Right atrium auricular region (tissue), 2 donors: ENCODE measurements at regions not wholly inside any gene's neighbourhood (a gene's known extent, or its start where the extent isn't known, plus 50 kb on each side); places are given as distances from the start of the nearest gene placed in this dataset.

Experiments
- DNase-seq: peaks from one replicate; pipeline ENCODE4 v3.0.0-alpha.2; 2019; ENCODE audit warnings: low spot score
- H3K27ac ChIP-seq, 2 donors: fragments of 200-600 bp; sonication (generic); 1 replicate in 1 of 2; 2 replicates in 1 of 2; pipeline ENCODE4 v1.5.1; 2016 to 2019
- H3K27me3 ChIP-seq, 2 donors: fragments of 200-600 bp; sonication (generic); one replicate each; pipeline versions ENCODE4 v1.5.1 to v1.6.0; 2017 to 2019
- H3K36me3 ChIP-seq: fragments of 200-600 bp; sonication (generic); one replicate; pipeline ENCODE4 v1.5.1; 2016
- H3K4me1 ChIP-seq, 2 donors: fragments of 200-600 bp; sonication (generic); one replicate each; pipeline versions ENCODE4 v1.5.1 to v1.6.0; 2017 to 2019
- H3K4me3 ChIP-seq, 2 donors: fragments of 200-600 bp; sonication (generic); 1 replicate in 1 of 2; 2 replicates in 1 of 2; pipeline ENCODE4 v1.5.1; 2017 to 2019; ENCODE audit warnings: mild to moderate bottlenecking in 1 of 2, moderate library complexity in 1 of 2
- H3K9me3 ChIP-seq, 2 donors: fragments of 200-600 bp; sonication (generic); one replicate each; pipeline ENCODE4 v1.5.1; 2019
- TF ChIP-seq, protein P1 (sequence below), 2 donors: fragments of 200-600 bp; sonication (generic); IDR thresholded peaks; one replicate each; pipeline ENCODE4 v1.5.1; 2019; ENCODE audit warnings: antibody characterized with exemption in 2 of 2

DNA sequence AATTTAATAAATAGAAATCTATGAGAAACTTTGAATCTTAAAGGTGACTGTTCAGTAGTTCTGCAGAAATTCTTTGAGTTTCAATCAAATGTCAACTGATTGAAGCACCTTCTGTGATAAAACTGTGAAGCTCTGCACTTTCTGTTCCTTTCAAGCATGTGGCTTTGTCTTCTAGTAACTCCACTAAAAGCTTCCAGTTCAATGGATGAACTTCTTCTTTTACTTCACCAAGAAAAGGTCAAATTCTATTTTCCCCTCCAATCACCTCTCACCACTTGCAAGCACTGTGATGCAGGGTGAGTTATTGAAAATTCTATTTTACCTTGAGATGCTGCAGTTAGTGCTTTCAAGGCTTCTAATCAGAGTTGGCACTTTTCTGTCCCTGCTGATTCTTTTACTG, 515.3 kb upstream of the B3GALT2 start:
- Histone ChIP-seq H3K9me3 (no peaks in the 10 kb centered on the region), H3K27ac (no peak overlapping the region), H3K4me3 (no peak overlapping the region), H3K27me3 (no peaks in the 10 kb centered on the region), H3K4me1 (no peaks in the 10 kb centered on the region), H3K36me3 (no peaks in the 10 kb centered on the region)
- TF ChIP-seq, protein P1, sequence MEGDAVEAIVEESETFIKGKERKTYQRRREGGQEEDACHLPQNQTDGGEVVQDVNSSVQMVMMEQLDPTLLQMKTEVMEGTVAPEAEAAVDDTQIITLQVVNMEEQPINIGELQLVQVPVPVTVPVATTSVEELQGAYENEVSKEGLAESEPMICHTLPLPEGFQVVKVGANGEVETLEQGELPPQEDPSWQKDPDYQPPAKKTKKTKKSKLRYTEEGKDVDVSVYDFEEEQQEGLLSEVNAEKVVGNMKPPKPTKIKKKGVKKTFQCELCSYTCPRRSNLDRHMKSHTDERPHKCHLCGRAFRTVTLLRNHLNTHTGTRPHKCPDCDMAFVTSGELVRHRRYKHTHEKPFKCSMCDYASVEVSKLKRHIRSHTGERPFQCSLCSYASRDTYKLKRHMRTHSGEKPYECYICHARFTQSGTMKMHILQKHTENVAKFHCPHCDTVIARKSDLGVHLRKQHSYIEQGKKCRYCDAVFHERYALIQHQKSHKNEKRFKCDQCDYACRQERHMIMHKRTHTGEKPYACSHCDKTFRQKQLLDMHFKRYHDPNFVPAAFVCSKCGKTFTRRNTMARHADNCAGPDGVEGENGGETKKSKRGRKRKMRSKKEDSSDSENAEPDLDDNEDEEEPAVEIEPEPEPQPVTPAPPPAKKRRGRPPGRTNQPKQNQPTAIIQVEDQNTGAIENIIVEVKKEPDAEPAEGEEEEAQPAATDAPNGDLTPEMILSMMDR (IDR thresholded peaks at IDR 0.05), result no peak
- no peak for DNase-seq

DNA sequence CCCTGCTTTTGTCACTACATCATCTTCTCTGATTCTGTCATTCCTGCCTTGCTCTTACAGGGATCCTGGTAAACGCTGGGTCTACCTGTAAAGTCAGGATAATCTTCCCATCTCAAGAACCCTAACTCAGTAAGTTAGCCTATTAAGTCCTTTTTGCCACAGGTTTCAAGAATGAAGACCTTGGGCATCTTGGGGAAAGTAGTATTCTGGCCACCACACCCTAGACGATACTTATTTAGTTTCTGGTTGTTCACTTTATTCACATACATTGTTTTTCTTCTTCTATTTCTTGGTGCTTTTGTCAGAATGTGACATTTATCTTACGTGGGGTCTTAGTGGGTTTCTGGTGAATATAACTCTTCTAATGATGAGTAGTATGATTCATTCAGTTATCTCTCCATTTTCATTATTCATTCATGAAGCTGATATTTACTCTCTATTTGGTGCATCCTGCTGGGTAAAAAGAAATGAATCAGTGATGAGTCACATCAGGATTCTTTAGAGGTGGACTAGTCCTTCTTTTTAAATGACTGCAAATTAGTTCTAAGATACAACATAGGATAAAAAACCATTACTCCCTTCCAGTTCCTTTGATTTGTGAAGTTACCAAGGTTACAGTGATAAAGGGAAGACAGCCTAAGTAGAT, 514.4 kb upstream of the B3GALT2 start:
- DNase-seq, result no peak
- no peaks in the 10 kb centered on the region for H3K36me3 ChIP-seq
- no peak overlapping the region for H3K27ac ChIP-seq
- no peaks in the 10 kb centered on the region for H3K9me3 ChIP-seq
- no peaks in the 10 kb centered on the region for H3K27me3 ChIP-seq
- H3K4me3 ChIP-seq, result no peak overlapping the region
- TF ChIP-seq, protein P1 (IDR thresholded peaks at IDR 0.05), result no peak
- H3K4me1 ChIP-seq, result no peaks in the 10 kb centered on the region

DNA sequence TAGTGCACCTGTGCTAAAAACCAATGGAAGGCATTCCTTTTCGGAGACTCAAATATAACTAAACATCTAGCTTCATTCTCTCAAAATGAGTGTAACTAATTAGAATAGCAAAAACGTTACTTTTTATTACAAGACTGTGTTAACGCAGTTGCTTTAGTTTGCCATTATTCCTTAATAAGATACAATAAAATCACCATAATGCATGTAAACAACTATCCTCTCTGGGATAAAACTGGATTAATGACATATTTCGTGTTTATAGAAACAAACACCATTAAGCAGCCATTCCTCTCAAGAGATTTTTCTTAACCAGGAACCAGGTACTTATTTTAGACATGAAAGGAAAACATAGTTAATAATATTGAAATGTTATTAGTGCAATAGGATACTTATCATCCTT, 512.8 kb upstream of the B3GALT2 start:
- TF ChIP-seq, protein P1 (IDR thresholded peaks at IDR 0.05), result no peak
- Histone ChIP-seq H3K9me3 (no peaks in the 10 kb centered on the region), H3K27me3 (no peaks in the 10 kb centered on the region), H3K4me1 (no peaks in the 10 kb centered on the region), H3K4me3 (no peak overlapping the region), H3K27ac (no peak overlapping the region), H3K36me3 (no peaks in the 10 kb centered on the region)
- DNase-seq, result no peak

DNA sequence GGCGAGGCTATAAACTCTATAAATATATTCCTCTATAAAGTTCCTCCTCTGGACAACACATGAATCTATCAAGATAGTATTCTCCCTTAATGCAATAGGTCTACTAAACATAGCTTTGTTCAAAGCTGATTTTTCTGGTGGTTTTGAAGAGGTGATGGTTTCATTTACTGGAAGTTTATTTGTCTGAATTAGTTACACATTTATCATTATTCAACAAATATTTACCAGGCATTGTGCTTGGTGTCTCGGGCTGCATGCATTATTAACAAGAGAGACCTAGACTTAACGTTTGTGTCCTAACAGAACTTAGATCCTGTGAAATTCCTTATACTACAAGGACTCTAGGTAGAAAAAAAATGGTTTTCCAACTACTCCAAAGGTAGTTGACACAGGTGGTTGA, 511.4 kb upstream of the B3GALT2 start:
- no peaks in the 10 kb centered on the region for H3K36me3 ChIP-seq
- no peak for DNase-seq
- no peaks in the 10 kb centered on the region for H3K27me3 ChIP-seq
- TF ChIP-seq, protein P1 (IDR thresholded peaks at IDR 0.05), result no peak
- no peaks in the 10 kb centered on the region for H3K9me3 ChIP-seq
- no peaks in the 10 kb centered on the region for H3K4me1 ChIP-seq
- H3K27ac ChIP-seq, result no peak overlapping the region
- H3K4me3 ChIP-seq, result no peak overlapping the region

DNA sequence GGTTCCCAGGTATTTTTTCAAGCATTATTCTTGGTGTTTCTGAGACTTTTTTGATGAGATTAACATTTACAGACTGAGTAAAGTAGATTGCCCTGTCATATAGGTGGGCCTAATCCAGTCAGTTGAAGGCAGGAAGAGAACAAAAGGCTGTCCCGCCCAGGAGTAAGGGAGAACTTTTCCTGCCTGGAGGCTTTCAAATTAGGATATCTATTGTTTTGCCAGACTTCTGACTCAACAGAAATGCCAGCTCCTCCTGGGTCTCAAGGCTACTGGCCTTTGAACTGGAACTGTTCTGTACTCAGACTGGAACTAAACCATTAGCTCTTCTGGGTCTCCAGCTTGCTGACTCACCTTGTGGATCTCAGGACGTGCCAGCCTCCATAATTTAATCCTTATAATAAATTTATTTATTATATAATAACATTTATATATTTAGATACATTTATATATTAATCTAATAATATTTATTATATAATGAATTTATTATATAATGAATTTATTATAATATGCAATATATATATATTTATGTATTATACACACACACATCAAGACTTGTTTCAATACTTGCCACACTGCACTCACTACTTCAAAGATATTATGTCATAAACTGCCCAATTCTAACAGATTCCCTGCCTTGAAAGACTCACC, 510.8 kb upstream of the B3GALT2 start:
- TF ChIP-seq, protein P1 (IDR thresholded peaks at IDR 0.05), result no peak
- Histone ChIP-seq H3K4me1 (no peaks in the 10 kb centered on the region), H3K27me3 (no peaks in the 10 kb centered on the region), H3K4me3 (no peak overlapping the region), H3K36me3 (no peaks in the 10 kb centered on the region), H3K27ac (no peak overlapping the region), H3K9me3 (no peaks in the 10 kb centered on the region)
- DNase-seq, result no peak

DNA sequence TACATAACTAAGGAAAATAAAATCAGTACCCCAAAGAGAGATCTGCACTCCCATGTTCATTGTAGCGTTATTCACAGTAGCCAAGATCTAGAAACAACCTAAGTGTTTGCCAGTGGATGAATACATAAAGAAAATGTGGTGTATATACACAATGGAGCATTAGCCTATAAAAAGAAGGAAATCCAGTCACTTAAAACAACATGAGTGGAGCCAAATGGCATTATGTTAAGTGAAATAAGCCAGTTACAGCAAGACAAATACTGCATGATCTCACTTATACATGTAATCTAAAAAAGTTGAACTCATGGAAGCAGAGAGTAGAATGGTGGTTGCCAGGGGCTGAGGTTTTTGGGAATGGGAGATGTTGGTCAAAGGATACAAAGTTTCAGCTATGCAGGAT, 508.3 kb upstream of the B3GALT2 start:
- Histone ChIP-seq H3K36me3 (no peaks in the 10 kb centered on the region), H3K27me3 (no peaks in the 10 kb centered on the region), H3K9me3 (no peaks in the 10 kb centered on the region), H3K4me3 (no peak overlapping the region), H3K27ac (no peak overlapping the region), H3K4me1 (no peaks in the 10 kb centered on the region)
- TF ChIP-seq, protein P1 (IDR thresholded peaks at IDR 0.05), result no peak
- DNase-seq, result no peak
